Skeletal muscle satellite cell (primary cell): ENCODE measurements at regions not wholly inside any gene's neighbourhood (a gene's known extent, or its start where the extent isn't known, plus 50 kb on each side); places are given as distances from the start of the nearest gene placed in this dataset.
"Not testable (repeated sequence)": the region's sequence is repeated elsewhere in the genome, so short reads cannot be mapped to it uniquely, and the experiment has no call there.

Experiments
- H3K27me3 ChIP-seq: 2 replicates; pipeline ENCODE4 v1.7.0; 2013; ENCODE audit warnings: low read length; ENCODE audit not compliant: control insufficient read depth, insufficient read depth
- H3K36me3 ChIP-seq: 2 replicates; pipeline ENCODE4 v1.7.0; 2013; ENCODE audit warnings: mild to moderate bottlenecking, control low read depth, low read length; ENCODE audit not compliant: insufficient read depth
- H3K4me1 ChIP-seq: 2 replicates; pipeline ENCODE4 v1.7.0; 2013; ENCODE audit warnings: low read length; ENCODE audit not compliant: control insufficient read depth, insufficient read depth
- H3K4me2 ChIP-seq: 2 replicates; pipeline ENCODE4 v1.7.0; 2013; ENCODE audit warnings: mild to moderate bottlenecking, low read length
- H3K4me3 ChIP-seq: 2 replicates; pipeline ENCODE4 v1.7.0; 2013; ENCODE audit warnings: low read length
- H3K9ac ChIP-seq: 2 replicates; pipeline ENCODE4 v1.7.0; 2013; ENCODE audit warnings: mild to moderate bottlenecking, low read depth, low read length, moderate library complexity
- H3K9me3 ChIP-seq: replicated peaks from 2 replicates; pipeline ENCODE4 v1.7.0; 2013; ENCODE audit warnings: mild to moderate bottlenecking, control low read depth, low read length

- no peaks in the 10 kb centered on the region for H3K9me3 ChIP-seq
- no peaks in the 10 kb centered on the region for H3K36me3 ChIP-seq
Observed at GRCh38 chr19:21612403-21612872, 107.0 kb downstream of the ZNF429 start.

GRCh38 chr19:21611659-21612402 lies 106.4 kb downstream of the ZNF429 start:
- Histone ChIP-seq H3K36me3 (no peaks in the 10 kb centered on the region), H3K4me2 (no peak overlapping the region), H3K9ac (no peak overlapping the region), H3K27me3 (no peaks in the 10 kb centered on the region), H3K4me1 (no peaks in the 10 kb centered on the region), H3K4me3 (no peak overlapping the region), H3K9me3 (no peaks in the 10 kb centered on the region)

More at GRCh38 chr19:21612403-21612872, 107.0 kb downstream of the ZNF429 start:
- Histone ChIP-seq H3K4me2 (no peak overlapping the region), H3K9ac (no peak overlapping the region), H3K4me3 (no peak overlapping the region), H3K27me3 (no peaks in the 10 kb centered on the region), H3K4me1 (no peaks in the 10 kb centered on the region)

- Histone ChIP-seq H3K27me3 (no peaks in the 10 kb centered on the region), H3K4me2 (no peak overlapping the region), H3K9ac (no peak overlapping the region), H3K4me3 (no peak overlapping the region), H3K4me1 (no peaks in the 10 kb centered on the region), H3K36me3 (no peaks in the 10 kb centered on the region), H3K9me3 (no peaks in the 10 kb centered on the region)
Observed at GRCh38 chr19:21610787-21611186, 105.4 kb downstream of the ZNF429 start.

DNA sequence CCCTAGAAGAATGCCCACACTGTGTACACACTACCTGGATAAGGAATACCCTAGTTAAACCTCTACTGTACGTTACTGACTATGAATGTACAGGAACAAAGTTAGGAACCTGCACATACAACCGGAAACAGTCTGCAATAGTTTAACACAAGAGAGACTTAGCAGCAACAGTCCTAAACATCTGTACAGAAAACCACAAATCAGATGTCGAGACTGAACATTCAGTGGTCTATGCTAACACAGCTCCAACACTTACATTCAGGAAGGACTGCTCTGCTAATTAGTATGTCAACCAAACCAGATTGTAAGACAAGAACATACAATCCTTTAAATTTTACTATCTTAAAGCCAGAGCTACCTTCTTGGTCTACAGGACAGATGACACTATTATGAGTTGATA lies 104.9 kb downstream of the ZNF429 start:
- no peaks in the 10 kb centered on the region for H3K27me3 ChIP-seq
- no peaks in the 10 kb centered on the region for H3K36me3 ChIP-seq
- H3K4me3 ChIP-seq, result no peak overlapping the region
- H3K4me2 ChIP-seq, result no peak overlapping the region
- H3K9ac ChIP-seq, result no peak overlapping the region
- no peaks in the 10 kb centered on the region for H3K9me3 ChIP-seq
- H3K4me1 ChIP-seq, result peaks cover under 1% of the 10 kb centered on the region

GRCh38 chr19:21608571-21608970 lies 103.2 kb downstream of the ZNF429 start:
- Histone ChIP-seq H3K9me3 (no peaks in the 10 kb centered on the region), H3K4me2 (no peak overlapping the region), H3K4me1 (peaks cover 7% of the 10 kb centered on the region), H3K27me3 (no peaks in the 10 kb centered on the region), H3K4me3 (no peak overlapping the region), H3K9ac (no peak overlapping the region), H3K36me3 (no peaks in the 10 kb centered on the region)

GRCh38 chr19:21607449-21607848 lies 102.0 kb downstream of the ZNF429 start:
- H3K9ac ChIP-seq, result no peak overlapping the region
- no peak overlapping the region for H3K4me3 ChIP-seq
- H3K4me1 ChIP-seq, result peaks cover 7% of the 10 kb centered on the region
- H3K27me3 ChIP-seq, result no peaks in the 10 kb centered on the region
- H3K4me2 ChIP-seq, result no peak overlapping the region
- no peaks in the 10 kb centered on the region for H3K36me3 ChIP-seq
- H3K9me3 ChIP-seq, result no peaks in the 10 kb centered on the region

DNA sequence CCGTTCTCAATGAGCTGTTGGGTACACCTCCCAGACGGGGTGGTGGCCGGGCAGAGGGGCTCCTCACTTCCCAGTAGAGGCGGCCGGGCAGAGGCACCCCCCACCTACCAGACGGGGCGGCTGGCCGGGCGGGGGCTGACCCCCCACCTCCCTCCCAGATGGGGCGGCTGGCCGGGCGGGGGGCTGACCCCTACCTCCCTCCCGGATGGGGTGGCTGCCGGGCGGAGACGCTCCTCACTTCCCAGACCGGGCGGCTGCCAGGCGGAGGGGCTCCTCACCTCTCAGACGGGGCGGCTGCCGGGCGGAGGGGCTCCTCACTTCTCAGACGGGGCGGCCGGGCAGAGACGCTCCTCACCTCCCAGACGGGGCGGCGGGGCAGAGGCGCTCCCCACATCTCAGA lies 101.6 kb downstream of the ZNF429 start:
- not testable (repeated sequence) for H3K36me3 ChIP-seq, H3K4me2 ChIP-seq, H3K9me3 ChIP-seq, H3K4me1 ChIP-seq, H3K27me3 ChIP-seq, H3K9ac ChIP-seq, H3K4me3 ChIP-seq

- H3K9me3 ChIP-seq, H3K9ac ChIP-seq, H3K4me1 ChIP-seq, H3K4me3 ChIP-seq, H3K27me3 ChIP-seq, H3K4me2 ChIP-seq, H3K36me3 ChIP-seq: not testable (repeated sequence)
Observed at GRCh38 chr19:21606326-21606725, 100.9 kb downstream of the ZNF429 start.

DNA sequence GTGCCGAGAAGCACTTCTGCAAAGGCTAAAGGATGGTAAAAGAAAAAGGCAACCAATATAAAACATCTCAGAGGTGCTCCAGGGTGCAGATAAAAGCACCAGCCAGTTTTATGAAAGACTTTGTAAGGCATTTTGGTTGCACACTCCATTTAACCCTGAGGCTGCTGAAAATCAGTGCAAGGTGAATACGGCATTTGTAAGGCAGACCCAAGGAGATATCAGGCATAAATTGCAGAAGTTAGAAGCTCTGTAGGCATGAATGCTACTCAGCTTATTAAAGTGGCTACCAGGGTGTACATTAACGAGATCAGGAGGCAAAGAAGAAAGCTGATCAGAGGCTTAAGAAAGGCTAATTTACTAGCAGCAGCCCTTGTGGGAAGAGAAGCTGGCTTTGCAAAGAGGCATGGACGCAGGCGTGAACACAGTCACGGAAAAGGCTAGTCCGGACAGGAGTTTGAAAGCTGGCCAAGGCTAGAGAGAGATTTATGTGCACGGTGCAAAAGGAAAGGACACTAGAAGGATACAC lies 99.6 kb downstream of the ZNF429 start:
- H3K4me3 ChIP-seq, result peak overlapping the region; percentile 70
- peak overlapping the region; percentile 61 for H3K9ac ChIP-seq
- no peaks in the 10 kb centered on the region for H3K36me3 ChIP-seq
- H3K27me3 ChIP-seq, result no peaks in the 10 kb centered on the region
- H3K9me3 ChIP-seq, result no peaks in the 10 kb centered on the region
- peak overlapping the region; percentile 92 for H3K4me2 ChIP-seq
- H3K4me1 ChIP-seq, result peaks cover 7% of the 10 kb centered on the region
